ENCODE measurements at regions not wholly inside any gene's neighbourhood (a gene's known extent, or its start where the extent isn't known, plus 50 kb on each side); places are given as distances from the start of the nearest gene placed in this dataset.

- DNase-seq (ENCODE audit: low read depth, low spot score) = no peak
These were observed 126.5 kb upstream of the MYL2 start for GRCh38 chr12:111046896-111047295.

- no peak for DNase-seq (ENCODE audit: low read depth, low spot score)
These were observed 125.6 kb upstream of the MYL2 start for GRCh38 chr12:111045941-111046340.

GRCh38 chr12:111041091-111041490 lies 120.7 kb upstream of the MYL2 start:
- DNase-seq (ENCODE audit: low read depth, low spot score) = no peak

GRCh38 chr12:111040690-111041089 lies 120.3 kb upstream of the MYL2 start:
- DNase-seq (ENCODE audit: low read depth, low spot score) = no peak

GRCh38 chr12:111038941-111039340 lies 118.6 kb upstream of the MYL2 start:
- no peak for DNase-seq (ENCODE audit: low read depth, low spot score)

- DNase-seq (ENCODE audit: low read depth, low spot score) = no peak
These were observed 117.7 kb upstream of the MYL2 start for GRCh38 chr12:111038077-111038476.

GRCh38 chr12:111037047-111037446 lies 116.7 kb upstream of the MYL2 start:
- DNase-seq (ENCODE audit: low read depth, low spot score) = no peak

GRCh38 chr12:111035578-111036301 lies 115.4 kb upstream of the MYL2 start:
- DNase-seq (ENCODE audit: low read depth, low spot score) = no peak

- DNase-seq (ENCODE audit: low read depth, low spot score) = no peak
These were observed 114.7 kb upstream of the MYL2 start for GRCh38 chr12:111034886-111035577.

- DNase-seq (ENCODE audit: low read depth, low spot score) = no peak
These were observed 113.9 kb upstream of the MYL2 start, which contains the start of gene CUX2 for GRCh38 chr12:111034083-111034885. CUX2 (plus strand) TSS chr12:111034165.

- no peak for DNase-seq (ENCODE audit: low read depth, low spot score)
These were observed 113.1 kb upstream of the MYL2 start for GRCh38 chr12:111033281-111034082.

- no peak for DNase-seq (ENCODE audit: low read depth, low spot score)
These were observed 112.2 kb upstream of the MYL2 start for GRCh38 chr12:111032591-111032919.

GRCh38 chr12:111031916-111032590 lies 111.7 kb upstream of the MYL2 start:
- no peak for DNase-seq (ENCODE audit: low read depth, low spot score)

GRCh38 chr12:111030800-111031199 lies 110.4 kb upstream of the MYL2 start:
- no peak for DNase-seq (ENCODE audit: low read depth, low spot score)

GRCh38 chr12:111029732-111030131 lies 109.4 kb upstream of the MYL2 start:
- no peak for DNase-seq (ENCODE audit: low read depth, low spot score)

GRCh38 chr12:111029305-111029704 lies 108.9 kb upstream of the MYL2 start:
- DNase-seq (ENCODE audit: low read depth, low spot score) = no peak

GRCh38 chr12:111028830-111029229 lies 108.5 kb upstream of the MYL2 start:
- no peak for DNase-seq (ENCODE audit: low read depth, low spot score)

- no peak for DNase-seq (ENCODE audit: low read depth, low spot score)
These were observed 107.1 kb upstream of the MYL2 start for GRCh38 chr12:111027431-111027830.

- no peak for DNase-seq (ENCODE audit: low read depth, low spot score)
These were observed 105.5 kb upstream of the MYL2 start for GRCh38 chr12:111025792-111026430.

- no peak for DNase-seq (ENCODE audit: low read depth, low spot score)
These were observed 104.9 kb upstream of the MYL2 start for GRCh38 chr12:111025301-111025700.
